ENCODE measurements at regions not wholly inside any gene's neighbourhood (a gene's known extent, or its start where the extent isn't known, plus 50 kb on each side); places are given as distances from the start of the nearest gene placed in this dataset.

- no peaks in the 10 kb centered on the region for H3K79me1 ChIP-seq (ENCODE audit: low read depth, low read length)
- H3K4me2 ChIP-seq (ENCODE audit: insufficient read depth in 1 of 2, low read depth in 2 of 2, low read length in 2 of 2): no peak overlapping the region
- FAIRE-seq (no peak), DNase-seq (ENCODE audit: low read depth in 1 of 2, low spot score in 2 of 2) (no peak)
- no peaks in the 10 kb centered on the region for H3K9me3 ChIP-seq (ENCODE audit: insufficient read depth in 2 of 2, low read depth in 1 of 2, low read length in 1 of 2)
- no peak overlapping the region for H3K4ac ChIP-seq (replicated peaks; ENCODE audit: insufficient read length, low read depth, low read length)
- H3K23me2 ChIP-seq (ENCODE audit: low read depth, low read length): no peaks in the 10 kb centered on the region
- WGBS, 2 experiments (ENCODE audit: extremely low coverage in 1 of 2, insufficient coverage in 1 of 2, insufficient read length in 1 of 2, insufficient replicate concordance in 2 of 2, low coverage in 1 of 2, low lambda C conversion rate in 2 of 2, missing lambda C conversion rate in 1 of 2): 95% methylated on average over 1 of the region's 1 CpG; no CpG with 5 or more reads in 1 of the 2 experiments
- no peak overlapping the region for H2AFZ ChIP-seq (ENCODE audit: low read length)
- H2BK12ac ChIP-seq (ENCODE audit: low read depth, low read length): no peak overlapping the region
- H3K79me2 ChIP-seq (ENCODE audit: control insufficient read depth in 1 of 2, insufficient read depth in 2 of 2, low read length in 2 of 2): no peaks in the 10 kb centered on the region
- no peak overlapping the region for H4K91ac ChIP-seq (replicated peaks; ENCODE audit: insufficient read length, low read length)
- POLR2A ChIA-PET (ENCODE audit: partially characterized antibody): no interaction called here
- no peak overlapping the region for H3K23ac ChIP-seq (ENCODE audit: insufficient read length)
- H4K8ac ChIP-seq (ENCODE audit: extremely low read depth, insufficient read depth, low read length): no peak overlapping the region
- H3K18ac ChIP-seq (ENCODE audit: extremely low read depth, low read length): no peak overlapping the region
- H3K9ac ChIP-seq (replicated peaks in 1 of 4; ENCODE audit: extremely low read depth in 1 of 4, low read depth in 3 of 4, low read length in 3 of 4): no peak overlapping the region
- CTCF ChIA-PET (ENCODE audit: partially characterized antibody): interaction anchor here (1.3 kb wide), 1 partner anchor 76 kb away, joined by 3 read pairs; no protein-coding TSS in a partner anchor
- no peaks in the 10 kb centered on the region for H3K4me1 ChIP-seq (replicated peaks in 1 of 4; ENCODE audit: control insufficient read depth in 3 of 4, insufficient read depth in 4 of 4, low read length in 3 of 4)
- H2BK20ac ChIP-seq (ENCODE audit: low read length): no peak overlapping the region
- no peaks in the 10 kb centered on the region for H4K20me1 ChIP-seq (replicated peaks in 1 of 2; ENCODE audit: control insufficient read depth in 1 of 2, insufficient read depth in 2 of 2, low read length in 2 of 2)
- no peak overlapping the region for H2BK5ac ChIP-seq (ENCODE audit: low read depth, low read length)
- H2AK5ac ChIP-seq (ENCODE audit: low read depth, low read length): no peak overlapping the region
- no peaks in the 10 kb centered on the region for H3K36me3 ChIP-seq (ENCODE audit: control insufficient read depth in 2 of 4, insufficient read depth in 4 of 4, low read length in 3 of 4)
- H3K14ac ChIP-seq (ENCODE audit: insufficient read length): no peak overlapping the region
- H3K27ac ChIP-seq (ENCODE audit: low read depth, low read length): no peak overlapping the region
- no peak overlapping the region for H2BK120ac ChIP-seq (replicated peaks; ENCODE audit: low read depth, low read length)
- H4K5ac ChIP-seq (ENCODE audit: insufficient read length, low read depth, low read length): no peak overlapping the region
- H3K56ac ChIP-seq (replicated peaks; ENCODE audit: insufficient read length, low read depth, low read length): no peak overlapping the region
- no peak overlapping the region for H2BK15ac ChIP-seq (ENCODE audit: low read length)
- no peak overlapping the region for H3K4me3 ChIP-seq (ENCODE audit: extremely low read depth in 1 of 4, insufficient read depth in 2 of 4, low read depth in 3 of 4, low read length in 4 of 4)
- no peaks in the 10 kb centered on the region for H3K27me3 ChIP-seq (replicated peaks in 1 of 4; ENCODE audit: control insufficient read depth in 3 of 4, extremely low read depth in 1 of 4, insufficient read depth in 3 of 4, low read length in 3 of 4)
- no peak for TF ChIP-seq CTBP2 (IDR thresholded peaks at IDR 0.05; ENCODE audit: borderline replicate concordance, insufficient read depth, insufficient read length, low read length)
- TF ChIP-seq CBX5 (IDR thresholded peaks at IDR 0.05; ENCODE audit: low read depth, low read length): no peak
- TF ChIP-seq CBX8 (IDR thresholded peaks at IDR 0.05; ENCODE audit: borderline replicate concordance, low read depth, low read length): no peak
- TF ChIP-seq EGR1 (IDR thresholded peaks at IDR 0.05; ENCODE audit: borderline replicate concordance, low read depth, low read length): no peak
- no peak for TF ChIP-seq RNF2 (IDR thresholded peaks at IDR 0.05; ENCODE audit: borderline replicate concordance, low read depth, low read length, missing control alignments, poor library complexity, severe bottlenecking)
- TF ChIP-seq, protein P1, sequence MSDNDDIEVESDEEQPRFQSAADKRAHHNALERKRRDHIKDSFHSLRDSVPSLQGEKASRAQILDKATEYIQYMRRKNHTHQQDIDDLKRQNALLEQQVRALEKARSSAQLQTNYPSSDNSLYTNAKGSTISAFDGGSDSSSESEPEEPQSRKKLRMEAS (IDR thresholded peaks at IDR 0.05): no peak
- TF ChIP-seq CHD1 (IDR thresholded peaks at IDR 0.05; ENCODE audit: low read depth, low read length): no peak
- no peak for TF ChIP-seq HDAC2 (IDR thresholded peaks at IDR 0.05; ENCODE audit: borderline replicate concordance in 1 of 2, low read depth in 2 of 2, low read length in 2 of 2)
- no peak for TF ChIP-seq FOSL1 (IDR thresholded peaks at IDR 0.05; ENCODE audit: insufficient read depth, low read depth, low read length)
- TF ChIP-seq RXRA (IDR thresholded peaks at IDR 0.05; ENCODE audit: insufficient read depth, low read depth, low read length): no peak
- TF ChIP-seq SP1 (IDR thresholded peaks at IDR 0.05; ENCODE audit: low read depth, low read length): no peak
- no peak for TF ChIP-seq SIN3A (conservative IDR thresholded peaks at IDR 0.05 in 1 of 2, IDR thresholded peaks at IDR 0.05 in 1 of 2; ENCODE audit: low read depth in 1 of 2, low read length in 2 of 2)
- TF ChIP-seq SP2 (IDR thresholded peaks at IDR 0.05; ENCODE audit: low read length): no peak
- TF ChIP-seq HDAC6 (IDR thresholded peaks at IDR 0.05; ENCODE audit: low read depth, low read length): no peak
- no peak for TF ChIP-seq POLR2A (IDR thresholded peaks at IDR 0.05; ENCODE audit: control extremely low read depth in 1 of 2, low read depth in 2 of 2, low read length in 2 of 2)
Observed at GRCh38 chr1:218991089-218991488, 182.6 kb upstream of the LYPLAL1 start.
